SU-DHL-6 (cell line): ENCODE measurements at regions not wholly inside any gene's neighbourhood (a gene's known extent, or its start where the extent isn't known, plus 50 kb on each side); places are given as distances from the start of the nearest gene placed in this dataset.

Experiments
- H2AFZ ChIP-seq: fragments of 200-600 bp; sonication (generic); 2 replicates; pipeline ENCODE4 v1.6.1; 2014; ENCODE audit warnings: low read depth, mild to moderate bottlenecking, moderate library complexity, mixed read lengths, antibody characterized with exemption, low read length; ENCODE audit not compliant: severe bottlenecking
- H3F3A ChIP-seq: fragments of 200-600 bp; shearing (Covaris generic); 2 replicates; pipeline ENCODE4 v1.6.0; 2016; ENCODE audit warnings: antibody characterized with exemption, mild to moderate bottlenecking; ENCODE audit not compliant: insufficient read depth
- H3K27ac ChIP-seq: fragments of 200-600 bp; sonication (generic); 2 replicates; pipeline ENCODE4 v1.5.1; 2016; ENCODE audit warnings: low read depth, mild to moderate bottlenecking, low read length, moderate library complexity, mixed read lengths
- H3K27me3 ChIP-seq: fragments of 200-600 bp; sonication (generic), shearing (Covaris generic); 2 replicates; pipeline ENCODE4 v1.6.0; 2014; ENCODE audit warnings: mild to moderate bottlenecking, low read length
- H3K36me3 ChIP-seq: fragments of 200-600 bp; sonication (generic); 2 replicates; pipeline ENCODE4 v1.6.1; 2014; ENCODE audit warnings: mild to moderate bottlenecking, low read length, mixed read lengths
- H3K4me2 ChIP-seq: fragments of 300-600, 200-600 bp; shearing (Covaris generic), sonication (generic); 2 replicates; pipeline ENCODE4 v1.6.0; 2014; ENCODE audit warnings: low read length, low read depth, mild to moderate bottlenecking; ENCODE audit not compliant: poor library complexity, severe bottlenecking
- H3K4me3 ChIP-seq: fragments of 200-600 bp; sonication (generic); 2 replicates; pipeline ENCODE4 v1.5.1; 2014; ENCODE audit warnings: antibody characterized with exemption, low read length, mild to moderate bottlenecking, mixed read lengths; ENCODE audit not compliant: insufficient read depth, poor library complexity, severe bottlenecking
- H3K79me2 ChIP-seq: fragments of 200-600 bp; sonication (generic); 2 replicates; pipeline ENCODE4 v1.6.1; 2014; ENCODE audit warnings: mild to moderate bottlenecking, low read length, moderate library complexity; ENCODE audit not compliant: insufficient read depth
- H3K9ac ChIP-seq: fragments of 200-600 bp; sonication (generic); 2 replicates; pipeline ENCODE4 v1.7.0; 2014; ENCODE audit warnings: mild to moderate bottlenecking, low read length
- H3K9me2 ChIP-seq: fragments of 200-600 bp; sonication (generic); replicated peaks from 2 replicates; pipeline ENCODE4 v1.6.1; 2014; ENCODE audit warnings: low read length; ENCODE audit not compliant: insufficient read depth
- H3K9me3 ChIP-seq: fragments of 200-600 bp; sonication (generic); 2 replicates; pipeline ENCODE4 v1.6.1; 2014; ENCODE audit warnings: low read length, mixed read lengths; ENCODE audit not compliant: insufficient read depth
- H4K20me1 ChIP-seq: fragments of 200-600 bp; sonication (generic); 2 replicates; pipeline ENCODE4 v1.6.1; 2014; ENCODE audit warnings: low read depth, mild to moderate bottlenecking, antibody characterized with exemption, low read length, moderate library complexity, mixed read lengths
- CTCF ChIP-seq: fragments of 200-600 bp; sonication (generic); IDR thresholded peaks from one replicate; pipeline ENCODE4 v1.5.1; 2017; ENCODE audit warnings: antibody characterized with exemption, mild to moderate bottlenecking, low read length, moderate library complexity; ENCODE audit not compliant: insufficient read depth, poor library complexity, severe bottlenecking
- EZH2phosphoT487 ChIP-seq: fragments of 200-600 bp; sonication (generic), shearing (Covaris generic); conservative IDR thresholded peaks from 2 replicates; pipeline ENCODE4 v1.6.1; 2018; ENCODE audit warnings: mild to moderate bottlenecking, antibody characterized with exemption, low read length, moderate library complexity, mixed read lengths

- no peak overlapping the region for H3K4me2 ChIP-seq
- no peak overlapping the region for H2AFZ ChIP-seq
These were observed 1000.9 kb upstream of the ADGRB3 start for GRCh38 chr6:67634199-67634598.

GRCh38 chr6:67633058-67633457 is 1002.0 kb upstream of the ADGRB3 start:
- H3K36me3 ChIP-seq: no peaks in the 10 kb centered on the region
- no peaks in the 10 kb centered on the region for H3K79me2 ChIP-seq
- no peak overlapping the region for H3K27ac ChIP-seq
- H3K9me2 ChIP-seq: no peaks in the 10 kb centered on the region
- no peaks in the 10 kb centered on the region for H4K20me1 ChIP-seq
- no peak for TF ChIP-seq CTCF
- H3K4me2 ChIP-seq: no peak overlapping the region
- no peaks in the 10 kb centered on the region for H3F3A ChIP-seq
- H3K9ac ChIP-seq: no peak overlapping the region
- H3K9me3 ChIP-seq: peaks cover 4% of the 10 kb centered on the region; the same call in 1 of the 2 replicates
- H2AFZ ChIP-seq: no peak overlapping the region
- H3K27me3 ChIP-seq: no peaks in the 10 kb centered on the region
- H3K4me3 ChIP-seq: no peak overlapping the region

More at GRCh38 chr6:67634199-67634598, 1000.9 kb upstream of the ADGRB3 start:
- no peak for TF ChIP-seq EZH2phosphoT487
- no peaks in the 10 kb centered on the region for H3K27me3 ChIP-seq
- H3K79me2 ChIP-seq: no peaks in the 10 kb centered on the region
- H3K4me3 ChIP-seq: no peak overlapping the region
- H3K36me3 ChIP-seq: no peaks in the 10 kb centered on the region
- H3K27ac ChIP-seq: no peak overlapping the region
- peaks cover 4% of the 10 kb centered on the region; the same call in 1 of the 2 replicates for H3K9me3 ChIP-seq
- no peaks in the 10 kb centered on the region for H3K9me2 ChIP-seq
- no peak overlapping the region for H3K9ac ChIP-seq
- no peaks in the 10 kb centered on the region for H3F3A ChIP-seq
- no peaks in the 10 kb centered on the region for H4K20me1 ChIP-seq

- Histone ChIP-seq H3K9me2 (no peaks in the 10 kb centered on the region), H3F3A (no peaks in the 10 kb centered on the region), H3K4me2 (peak overlapping the region; percentile 19), H3K4me3 (no peak overlapping the region), H3K36me3 (no peaks in the 10 kb centered on the region), H3K27me3 (no peaks in the 10 kb centered on the region), H2AFZ (peak overlapping the region; percentile 59), H3K79me2 (no peaks in the 10 kb centered on the region), H3K27ac (no peak overlapping the region), H4K20me1 (no peaks in the 10 kb centered on the region), H3K9me3 (peaks cover 1% of the 10 kb centered on the region; the same call in 1 of the 2 replicates), H3K9ac (no peak overlapping the region)
- no peak for TF ChIP-seq EZH2phosphoT487
- TF ChIP-seq CTCF: no peak
These were observed 1004.9 kb upstream of the ADGRB3 start for GRCh38 chr6:67630146-67630545.

DNA sequence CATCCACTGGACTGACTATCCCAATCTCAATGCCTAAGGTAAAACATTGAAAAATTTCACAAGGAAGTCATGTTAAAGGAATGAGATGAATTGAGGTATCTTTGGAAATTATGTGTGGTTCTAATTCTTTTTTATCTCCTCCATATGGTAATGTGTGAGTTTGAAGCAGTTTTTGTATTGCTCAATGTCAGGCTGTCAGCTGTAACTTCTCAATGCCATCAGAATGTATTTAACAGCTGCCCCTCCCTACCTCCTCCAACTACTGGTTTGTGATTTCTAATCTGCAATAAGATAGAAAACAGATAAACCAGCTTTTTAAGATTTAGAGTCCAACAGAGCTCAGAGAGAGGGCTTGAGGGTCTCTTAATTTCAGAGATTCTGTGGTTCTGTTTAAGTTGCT is 1005.8 kb upstream of the ADGRB3 start:
- H3K27me3 ChIP-seq: no peaks in the 10 kb centered on the region

More for the DNA sequence above, 1005.8 kb upstream of the ADGRB3 start:
- no peak for TF ChIP-seq CTCF
- TF ChIP-seq EZH2phosphoT487: no peak
- peak overlapping the region; percentile 59 for H2AFZ ChIP-seq
- 0 out of 2 replicates have a peak, but pooled peaks cover 1% of the 10 kb centered on the region for H3K36me3 ChIP-seq
- no peaks in the 10 kb centered on the region for H3K9me2 ChIP-seq
- H3K79me2 ChIP-seq: no peaks in the 10 kb centered on the region
- H3K4me2 ChIP-seq: peak overlapping the region; percentile 19
- no peak overlapping the region for H3K27ac ChIP-seq
- no peaks in the 10 kb centered on the region for H3K9me3 ChIP-seq
- no peak overlapping the region for H3K9ac ChIP-seq
- H3K4me3 ChIP-seq: no peak overlapping the region
- H4K20me1 ChIP-seq: no peaks in the 10 kb centered on the region
- H3F3A ChIP-seq: no peaks in the 10 kb centered on the region
